ENCODE measurements at regions not wholly inside any gene's neighbourhood (a gene's known extent, or its start where the extent isn't known, plus 50 kb on each side); places are given as distances from the start of the nearest gene placed in this dataset.
"Not testable (repeated sequence)": the region's sequence is repeated elsewhere in the genome, so short reads cannot be mapped to it uniquely, and the experiment has no call there.

- 66 to 89% (median 84%) methylated on average over 1 of the region's 1 CpG for WGBS, 3 donors
- H3K4me1 ChIP-seq (ENCODE audit: insufficient read depth) = no peaks in the 10 kb centered on the region
- no peaks in the 10 kb centered on the region for H3K36me3 ChIP-seq
- no peak overlapping the region for H3K27ac ChIP-seq
- intact Hi-C loops (cut with DNase I) = no loop called here
- no peak for TF ChIP-seq CTCF (IDR thresholded peaks at IDR 0.05)
- H3K9me3 ChIP-seq = no peaks in the 10 kb centered on the region
- no peak overlapping the region for H3K4me3 ChIP-seq
- no peak for DNase-seq
- H3K27me3 ChIP-seq = no peaks in the 10 kb centered on the region
Observed at GRCh38 chr20:61094581-61094980, 157.5 kb upstream of the CDH4 start.

- no peak overlapping the region for H3K4me3 ChIP-seq
- TF ChIP-seq EP300 (IDR thresholded peaks at IDR 0.05) (no peak), POLR2A (IDR thresholded peaks at IDR 0.05) (no peak), CTCF (IDR thresholded peaks at IDR 0.05) (no peak)
- intact Hi-C loops (cut with DNase I) = no loop called here
Observed at GRCh38 chr20:61096463-61096862, 155.6 kb upstream of the CDH4 start.

GRCh38 chr20:61099806-61100205 is 152.3 kb upstream of the CDH4 start:
- WGBS, 3 donors = 1 to 4% (median 4%) methylated on average over 12 of the region's 12 CpGs
- H3K9me3 ChIP-seq = no peaks in the 10 kb centered on the region
- DNase-seq = no peak
- H3K27me3 ChIP-seq = no peaks in the 10 kb centered on the region
- no peak for TF ChIP-seq CTCF (IDR thresholded peaks at IDR 0.05)
- TF ChIP-seq EP300 (IDR thresholded peaks at IDR 0.05) = no peak
- TF ChIP-seq POLR2A (IDR thresholded peaks at IDR 0.05) = no peak
- no peak overlapping the region for H3K4me3 ChIP-seq
- H3K27ac ChIP-seq = no peak overlapping the region
- intact Hi-C loops (cut with DNase I) = no loop called here
- no peaks in the 10 kb centered on the region for H3K4me1 ChIP-seq (ENCODE audit: insufficient read depth)
- H3K36me3 ChIP-seq = no peaks in the 10 kb centered on the region

More at GRCh38 chr20:61096463-61096862, 155.6 kb upstream of the CDH4 start:
- DNase-seq = no peak
- 87 to 97% (median 96%) methylated on average over 2 of the region's 2 CpGs for WGBS, 3 donors
- no peaks in the 10 kb centered on the region for H3K27me3 ChIP-seq
- H3K9me3 ChIP-seq = no peaks in the 10 kb centered on the region
- no peaks in the 10 kb centered on the region for H3K4me1 ChIP-seq (ENCODE audit: insufficient read depth)
- no peak overlapping the region for H3K27ac ChIP-seq
- no peaks in the 10 kb centered on the region for H3K36me3 ChIP-seq

GRCh38 chr20:61100489-61100888 is 151.6 kb upstream of the CDH4 start:
- TF ChIP-seq POLR2A (IDR thresholded peaks at IDR 0.05) = no peak
- TF ChIP-seq EP300 (IDR thresholded peaks at IDR 0.05) = no peak
- TF ChIP-seq CTCF (IDR thresholded peaks at IDR 0.05) = no peak
- Histone ChIP-seq H3K36me3 (no peaks in the 10 kb centered on the region), H3K4me1 (ENCODE audit: insufficient read depth) (no peaks in the 10 kb centered on the region), H3K4me3 (no peak overlapping the region), H3K27ac (no peak overlapping the region), H3K9me3 (no peaks in the 10 kb centered on the region), H3K27me3 (no peaks in the 10 kb centered on the region)
- WGBS, 3 donors = 51 to 70% (median 57%) methylated on average over 7 of the region's 7 CpGs
- intact Hi-C loops (cut with DNase I) = no loop called here
- no peak for DNase-seq

- DNase-seq; H3K27me3 ChIP-seq; H3K27ac ChIP-seq; intact Hi-C loops (cut with DNase I); H3K36me3 ChIP-seq; H3K4me1 ChIP-seq (ENCODE audit: insufficient read depth); H3K4me3 ChIP-seq; H3K9me3 ChIP-seq: not testable (repeated sequence)
- WGBS, 3 donors = 50 to 64% (median 63%) methylated on average over 7 to 8 of the region's 8 CpGs
Observed at GRCh38 chr20:61101321-61101720, 150.7 kb upstream of the CDH4 start.
